Islet of Langerhans (tissue), 1 donor: ENCODE measurements at regions not wholly inside any gene's neighbourhood (a gene's known extent, or its start where the extent isn't known, plus 50 kb on each side); places are given as distances from the start of the nearest gene placed in this dataset.

Experiments
- FAIRE-seq: peaks from one replicate; lab custom pipeline; 2011; peaks lifted over from hg19 to GRCh38; lab: Jason Lieb, UNC

GRCh38 chr2:195047955-195048354 is 609.1 kb upstream of the SLC39A10 start:
- no peak for FAIRE-seq

DNA sequence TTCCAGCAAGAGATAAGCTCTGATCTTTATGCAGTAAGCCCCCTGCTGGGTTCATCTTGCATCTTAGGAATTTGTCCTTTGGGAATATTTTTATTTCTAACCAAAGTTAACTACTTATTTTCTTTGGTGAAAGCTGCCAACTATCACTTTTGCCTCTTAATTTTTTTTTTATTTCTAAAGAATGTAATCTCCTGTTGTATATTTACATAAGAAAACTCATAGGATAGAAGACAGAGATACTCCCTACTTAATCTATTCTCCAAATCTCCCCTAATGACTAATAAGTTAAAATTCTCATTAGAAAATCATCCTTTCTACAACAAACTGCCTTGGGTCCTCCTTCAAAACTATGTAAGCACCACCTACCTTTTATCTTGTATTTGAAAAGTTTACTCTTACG is 612.2 kb upstream of the SLC39A10 start:
- FAIRE-seq: no peak

- no peak for FAIRE-seq
These were observed 618.9 kb upstream of the SLC39A10 start for GRCh38 chr2:195038153-195038552.

GRCh38 chr2:195037045-195037444 is 620.0 kb upstream of the SLC39A10 start:
- no peak for FAIRE-seq

DNA sequence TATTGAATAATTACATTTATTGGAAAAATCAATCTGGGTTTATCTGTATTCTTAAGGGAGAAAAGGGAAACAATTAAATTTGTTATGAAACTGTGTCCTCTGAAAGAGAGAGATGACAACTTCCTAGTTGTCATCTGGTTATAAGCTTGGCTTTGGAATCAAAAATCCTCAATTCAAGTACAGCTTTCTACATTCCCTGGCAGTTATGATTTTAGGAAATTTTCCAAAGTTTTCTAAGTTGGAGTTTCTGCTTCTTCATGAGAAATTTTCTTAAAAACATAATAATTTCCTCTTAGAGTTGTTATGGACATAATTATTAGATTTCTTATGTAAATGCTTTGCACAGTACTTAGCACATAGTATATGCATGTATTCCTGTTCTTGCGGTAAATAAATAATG is 625.6 kb upstream of the SLC39A10 start:
- FAIRE-seq: no peak

GRCh38 chr2:195029804-195030654 is 627.0 kb upstream of the SLC39A10 start:
- FAIRE-seq: no peak

DNA sequence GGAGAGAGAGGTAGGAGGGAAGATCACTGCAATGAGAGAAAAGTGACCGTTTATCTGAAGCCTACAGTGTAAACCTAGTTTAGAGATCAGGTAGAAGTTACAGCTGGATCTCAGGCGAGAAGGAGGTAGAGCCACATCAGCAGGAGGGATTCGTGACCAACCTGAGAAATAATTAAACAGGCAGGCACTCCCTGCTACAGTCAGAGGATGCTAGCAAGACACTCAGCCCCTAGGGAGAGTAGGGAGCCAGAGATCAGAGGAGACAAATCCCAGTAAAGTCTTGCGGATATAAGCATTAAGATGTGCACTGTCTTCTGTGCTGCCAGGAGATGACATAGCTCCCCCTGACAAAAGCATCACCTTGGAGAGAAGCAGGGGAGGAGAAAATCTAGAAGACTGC is 629.1 kb upstream of the SLC39A10 start:
- no peak for FAIRE-seq

DNA sequence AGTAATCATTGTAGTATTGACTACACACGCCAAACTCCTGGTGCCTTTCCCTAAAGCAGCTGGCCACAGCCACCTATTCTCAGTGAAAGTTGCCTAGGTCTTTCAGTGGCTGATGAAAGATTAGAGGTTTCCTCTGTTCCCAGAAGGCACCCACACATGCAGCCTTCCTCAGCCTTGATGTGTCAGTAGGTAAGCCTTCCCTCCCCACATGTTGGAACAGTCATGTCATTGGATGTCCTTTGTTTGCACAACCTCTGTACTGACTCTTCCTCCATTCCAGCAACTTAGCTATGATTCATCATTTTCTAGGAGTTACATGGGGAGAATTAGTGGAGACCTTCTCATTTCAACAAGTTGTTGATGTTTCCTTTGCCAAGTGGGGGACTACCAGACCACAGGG is 630.8 kb upstream of the SLC39A10 start:
- FAIRE-seq: no peak

DNA sequence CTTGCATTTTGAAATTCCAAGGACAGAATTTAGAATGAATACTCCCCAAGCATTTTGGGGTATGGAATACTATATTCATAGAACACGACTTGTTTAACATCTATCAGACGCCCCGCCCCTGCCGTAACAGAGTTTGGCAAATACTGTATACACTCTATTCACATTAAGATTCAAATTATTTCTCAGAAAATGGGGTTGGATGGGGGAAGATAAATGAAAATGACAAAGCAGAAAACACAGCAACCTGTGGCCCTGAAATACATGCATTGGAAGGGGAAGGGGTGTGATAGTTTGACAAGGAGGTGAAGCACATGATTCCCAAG is 634.6 kb upstream of the SLC39A10 start:
- no peak for FAIRE-seq

- FAIRE-seq: no peak
These were observed 635.1 kb upstream of the SLC39A10 start for GRCh38 chr2:195021711-195022507.

DNA sequence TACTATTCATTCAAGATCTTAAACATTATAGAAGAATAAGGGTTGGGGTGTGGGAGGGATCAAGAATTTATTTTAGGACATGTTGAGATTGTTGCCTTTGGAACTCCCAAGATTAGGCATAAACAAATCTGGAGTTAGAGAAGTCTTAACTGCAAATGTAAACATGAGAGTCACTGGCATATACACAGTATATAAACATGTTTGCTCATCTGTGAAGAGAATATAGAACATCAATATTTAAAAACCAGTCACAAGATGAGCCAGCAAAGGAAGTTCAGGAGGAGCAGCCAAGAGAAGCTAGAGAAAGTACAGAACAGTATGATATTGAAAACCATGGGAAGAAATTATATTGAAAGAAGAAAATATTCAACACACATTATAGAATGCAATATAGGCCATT is 638.6 kb upstream of the SLC39A10 start:
- no peak for FAIRE-seq

GRCh38 chr2:195017890-195018289 is 639.1 kb upstream of the SLC39A10 start:
- no peak for FAIRE-seq

GRCh38 chr2:195016841-195017240 is 640.2 kb upstream of the SLC39A10 start:
- no peak for FAIRE-seq

DNA sequence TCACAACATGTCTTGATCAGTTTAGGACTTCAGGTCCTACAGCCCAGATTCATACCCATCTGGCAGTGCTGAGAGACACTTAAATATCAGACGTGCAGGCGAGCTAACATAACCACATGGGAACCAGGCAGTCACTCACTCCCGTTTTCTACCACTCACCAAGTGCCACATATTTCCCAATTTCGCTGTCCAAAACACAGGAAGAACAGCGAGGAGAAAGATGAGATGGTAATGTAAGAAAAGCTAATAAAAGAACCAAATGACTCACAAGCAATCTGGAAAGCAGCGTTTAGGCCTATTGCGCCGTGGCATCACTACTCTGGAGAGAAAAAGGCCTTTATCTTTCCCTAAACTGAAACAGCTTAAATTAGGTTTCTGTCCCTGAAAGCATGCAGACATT is 647.8 kb upstream of the SLC39A10 start:
- no peak for FAIRE-seq

- no peak for FAIRE-seq
These were observed 650.2 kb upstream of the SLC39A10 start for GRCh38 chr2:195006856-195007255.

GRCh38 chr2:195003881-195004471 is 653.0 kb upstream of the SLC39A10 start:
- FAIRE-seq: no peak

GRCh38 chr2:195001924-195002323 is 655.1 kb upstream of the SLC39A10 start:
- FAIRE-seq: no peak

- FAIRE-seq: no peak
These were observed 657.3 kb upstream of the SLC39A10 start for GRCh38 chr2:194999771-195000170.

DNA sequence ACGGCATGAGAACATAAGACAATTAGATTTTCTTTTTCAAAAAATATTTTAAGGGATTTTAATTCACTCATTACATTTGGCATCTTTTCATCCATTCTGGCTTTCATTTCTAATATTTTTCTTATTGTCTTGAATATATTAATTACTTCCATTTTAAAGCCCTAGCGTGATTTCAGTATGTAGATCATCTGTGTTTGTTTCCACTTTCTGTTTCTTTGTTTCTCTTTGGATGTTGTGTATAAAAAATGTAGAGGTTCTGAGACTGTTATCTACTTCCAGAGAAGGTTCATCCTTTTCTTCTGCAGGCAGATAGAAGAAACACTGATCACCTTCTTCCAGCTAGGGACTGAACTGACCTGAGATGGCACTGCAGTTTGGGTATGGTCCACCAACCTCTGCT is 664.4 kb upstream of the SLC39A10 start:
- FAIRE-seq: no peak

- no peak for FAIRE-seq
These were observed 671.8 kb upstream of the SLC39A10 start for GRCh38 chr2:194985258-194985657.

GRCh38 chr2:194962254-194962653 is 694.8 kb upstream of the SLC39A10 start:
- FAIRE-seq: no peak

GRCh38 chr2:194954218-194954617 is 702.8 kb upstream of the SLC39A10 start:
- no peak for FAIRE-seq

GRCh38 chr2:194946826-194947225 is 710.2 kb upstream of the SLC39A10 start:
- no peak for FAIRE-seq
